K562 (cell line): ENCODE measurements at regions not wholly inside any gene's neighbourhood (a gene's known extent, or its start where the extent isn't known, plus 50 kb on each side); places are given as distances from the start of the nearest gene placed in this dataset.

ENCODE experiments used
- ATAC-seq: fragments of 200-7000 bp; cut with Tn5 transposase; 3 replicates; pipeline ENCODE4 v1.9.1; 2020; ENCODE audit warnings: moderate library complexity
- BruUV-seq: library from RNA; stranded (reverse); fragments of 400-500 nt; replicated peaks from 2 replicates; lab custom pipeline; 2021; lab: Mats Ljungman, UMichigan
- CTCF ChIA-PET: fragments of 300-600 bp; formaldehyde crosslinking; extraction: SDS; loops from one replicate; lab custom pipeline; 2021; ENCODE audit warnings: low intra/inter-chr PET ratio; lab: Yijun Ruan, JAX
- POLR2A ChIA-PET: fragments of 300-600, 350-650 bp; sonication (Branson Sonifier 250); formaldehyde crosslinking; extraction: SDS; loops from one replicate; lab custom pipeline; 2021; ENCODE audit warnings: antibody characterized with exemption, inconsistent platforms; lab: Yijun Ruan, JAX
- DNase-seq, 4 experiments: peaks; one replicate each; pipeline versions ENCODE4 v3.0.0 to v3.0.0-alpha.2; 2011 to 2018; ENCODE audit warnings: low spot score in 3 of 4, mixed read lengths in 3 of 4; ENCODE audit errors: extremely low read depth in 1 of 4
- FAIRE-seq: peaks from 2 replicates; lab custom pipeline; 2011; peaks lifted over from hg19 to GRCh38; lab: Jason Lieb, UNC
- H2AFZ ChIP-seq: 2 replicates; pipeline ENCODE4 v1.6.0; 2011; ENCODE audit warnings: low read depth, low read length, control low read depth, inconsistent platforms
- H3K27ac ChIP-seq: fragments of 200-600 bp; 3 replicates; pipeline ENCODE4 v1.8.0; 2011; ENCODE audit warnings: low read depth, mild to moderate bottlenecking, control low read depth, inconsistent platforms, low read length, moderate library complexity, mixed read lengths; ENCODE audit errors: extremely low read depth
- H3K27me3 ChIP-seq, 2 experiments: fragments of 300-600 bp in 1 of 2; 2 replicates in 1 of 2; 3 replicates in 1 of 2; pipeline versions ENCODE4 v1.6.0 to v1.8.0; 2011; ENCODE audit warnings: inconsistent platforms in 2 of 2, low read length in 2 of 2, mild to moderate bottlenecking in 1 of 2, mixed read lengths in 1 of 2, moderate library complexity in 1 of 2; ENCODE audit not compliant: control insufficient read depth in 2 of 2, insufficient read depth in 2 of 2
- H3K36me3 ChIP-seq: fragments of 300-600 bp; 3 replicates; pipeline ENCODE4 v1.8.0; 2011; ENCODE audit warnings: mild to moderate bottlenecking, low read length, inconsistent platforms; ENCODE audit not compliant: control insufficient read depth, insufficient read depth
- H3K4me1 ChIP-seq, 2 experiments: fragments of 200-600 bp in 1 of 2; replicated peaks in 1 of 2; 2 replicates in 1 of 2; 3 replicates in 1 of 2; pipeline versions ENCODE4 v1.5.1 to v1.8.0; 2011; ENCODE audit warnings: inconsistent platforms in 2 of 2, low read length in 2 of 2, mild to moderate bottlenecking in 1 of 2, mixed read lengths in 1 of 2, moderate library complexity in 1 of 2; ENCODE audit not compliant: control insufficient read depth in 2 of 2, insufficient read depth in 2 of 2
- H3K4me2 ChIP-seq: 2 replicates; pipeline ENCODE4 v1.6.1; 2011; ENCODE audit warnings: low read length, control low read depth, inconsistent platforms, mixed read lengths; ENCODE audit not compliant: insufficient read depth
- H3K4me3 ChIP-seq: fragments of 200-600 bp; sonication (generic), shearing (Covaris generic); 2 replicates; pipeline ENCODE4 v1.5.1; 2016; ENCODE audit warnings: control low read depth, inconsistent platforms
- H3K79me2 ChIP-seq: fragments of 200-600 bp; 3 replicates; pipeline ENCODE4 v1.8.0; 2011; ENCODE audit warnings: low read length, inconsistent platforms; ENCODE audit not compliant: control insufficient read depth, insufficient read depth
- H3K9ac ChIP-seq, 2 experiments: 2 replicates each; pipeline versions ENCODE4 v1.6.0 to v1.6.1; 2011; ENCODE audit warnings: low read depth in 2 of 2, low read length in 2 of 2, control low read depth in 1 of 2, inconsistent platforms in 1 of 2, mild to moderate bottlenecking in 1 of 2, mixed read lengths in 1 of 2; ENCODE audit not compliant: insufficient read depth in 1 of 2
- H3K9me1 ChIP-seq: one replicate; pipeline ENCODE4 v1.6.0; 2011; ENCODE audit warnings: inconsistent platforms, mild to moderate bottlenecking, low read length, moderate library complexity; ENCODE audit not compliant: control insufficient read depth, insufficient read depth
- H3K9me3 ChIP-seq: replicated peaks from 2 replicates; pipeline ENCODE4 v1.5.1; 2011; ENCODE audit warnings: low read depth, low read length, inconsistent platforms; ENCODE audit not compliant: control insufficient read depth, insufficient read depth
- H4K20me1 ChIP-seq: replicated peaks from 2 replicates; pipeline ENCODE4 v1.6.1; 2011; ENCODE audit warnings: low read length, inconsistent platforms, mixed read lengths; ENCODE audit not compliant: control insufficient read depth, insufficient read depth
- EWSR1 ChIP-seq: fragments of 450-650 bp; IDR thresholded peaks from 2 replicates; pipeline ENCODE4 v1.6.1; 2018; ENCODE audit warnings: borderline replicate concordance, mild to moderate bottlenecking, low read depth, moderate library complexity; ENCODE audit not compliant: partially characterized antibody
- HSF4 ChIP-seq: fragments of 250-450 bp; sonication (Bioruptor Pico); IDR thresholded peaks from 2 replicates; pipeline ENCODE4 v2.1.2; 2022; ENCODE audit warnings: mild to moderate bottlenecking, moderate library complexity, borderline replicate concordance
- L3MBTL2 ChIP-seq: fragments of 450-650 bp; IDR thresholded peaks from 2 replicates; pipeline ENCODE4 v1.6.1; 2016; ENCODE audit warnings: mild to moderate bottlenecking, moderate library complexity
- SOX6 ChIP-seq: fragments of 450-650 bp; IDR thresholded peaks from 2 replicates; pipeline ENCODE4 v1.6.1; 2014; ENCODE audit warnings: mild to moderate bottlenecking
- TAL1 ChIP-seq: fragments of 450-650 bp; IDR thresholded peaks from 2 replicates; pipeline ENCODE4 v1.6.1; 2016; ENCODE audit warnings: mild to moderate bottlenecking
- ZFPM2 ChIP-seq: fragments of 250-450 bp; sonication (Bioruptor Pico); IDR thresholded peaks from 2 replicates; pipeline ENCODE4 v1.5.1; 2022; ENCODE audit warnings: mild to moderate bottlenecking
- ZNF274 ChIP-seq: IDR thresholded peaks from 2 replicates; pipeline ENCODE4 v1.6.1; 2011; ENCODE audit warnings: low read depth, mild to moderate bottlenecking, low read length, moderate library complexity, borderline replicate concordance
- ZNF3 ChIP-seq: fragments of 250-450 bp; sonication (Bioruptor Pico); IDR thresholded peaks from 2 replicates; pipeline ENCODE4 v1.5.0; 2021; ENCODE audit warnings: mild to moderate bottlenecking, moderate library complexity
- ZNF589 ChIP-seq: fragments of 200-800 bp; sonication (Bioruptor generic); IDR thresholded peaks from 2 replicates; pipeline ENCODE4 v1.6.1; 2016; ENCODE audit warnings: low read depth, missing genetic modification characterization, missing compliant biosample characterization
- WGBS: fragments of 100-300 bp; shearing (Covaris generic); methylation state at CpG from one replicate; pipeline ENCODE4 v1.1.6; 2016; ENCODE audit warnings: low coverage, mixed read lengths; ENCODE audit not compliant: insufficient coverage; ENCODE audit errors: missing lambda C conversion rate; 5-methylcytosine and 5-hydroxymethylcytosine counted together
- in situ Hi-C: fragments of 300-500 bp; cut with MboI; formaldehyde crosslinking; loops from 4 replicates; pipeline ENCODE4 v1.15.0; 2018; ENCODE audit warnings: inconsistent platforms, mixed read lengths
- intact Hi-C: fragments of 100-400 bp; cut with micrococcal nuclease; formaldehyde crosslinking; loops from 2 replicates; pipeline ENCODE4 v1.14.2; 2022
- TF ChIP-seq, protein P1 (sequence below): sonication (generic); formaldehyde crosslinking; IDR thresholded peaks from 2 replicates; pipeline ENCODE4 v1.8.0; 2022; ENCODE audit warnings: mild to moderate bottlenecking, missing genetic modification reagents

DNA sequence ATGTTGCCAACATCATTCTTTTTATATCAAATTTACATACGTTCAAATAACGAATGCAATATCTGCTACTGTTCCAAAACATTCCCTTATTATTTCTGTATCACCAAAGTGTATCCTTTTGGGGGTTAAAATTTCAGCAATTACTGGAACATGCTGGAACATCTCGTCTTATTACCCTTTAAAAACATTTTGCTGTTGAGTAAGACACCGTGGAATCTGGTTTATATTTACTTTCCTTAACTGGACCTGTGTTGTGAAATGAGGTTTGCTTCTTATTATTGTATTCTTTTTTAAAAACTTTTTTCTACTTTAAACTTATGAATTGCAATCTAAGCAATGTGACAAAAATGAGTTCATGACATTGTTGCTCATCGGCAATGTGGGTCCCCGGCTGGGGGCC lies 87.4 kb upstream of the PTPRM start:
- 3% methylated on average over 6 of the region's 6 CpGs for WGBS
- intact Hi-C loops, result no loop called here
- FAIRE-seq (no peak), DNase-seq (no peak), ATAC-seq (no peak)
- Histone ChIP-seq H3K27me3 (peaks cover 5% of the 10 kb centered on the region in 2 experiments; a peak in 2 of 5 replicates), H3K79me2 (no peaks in the 10 kb centered on the region), H3K4me3 (no peak overlapping the region), H3K9ac (no peak overlapping the region), H3K9me1 (peaks cover 2% of the 10 kb centered on the region), H3K4me1 (no peaks in the 10 kb centered on the region), H3K27ac (no peak overlapping the region), H3K9me3 (no peaks in the 10 kb centered on the region), H2AFZ (no peak overlapping the region), H4K20me1 (no peaks in the 10 kb centered on the region), H3K36me3 (no peaks in the 10 kb centered on the region), H3K4me2 (no peak overlapping the region)
- no TSS peak for BruUV-seq
- TF ChIP-seq ZNF3 (CRISPR knock-in tag), result no peak
- no peak for TF ChIP-seq SOX6
- TF ChIP-seq EWSR1, result no peak
- no peak for TF ChIP-seq L3MBTL2
- TF ChIP-seq ZNF274, result no peak
- TF ChIP-seq, protein P1, sequence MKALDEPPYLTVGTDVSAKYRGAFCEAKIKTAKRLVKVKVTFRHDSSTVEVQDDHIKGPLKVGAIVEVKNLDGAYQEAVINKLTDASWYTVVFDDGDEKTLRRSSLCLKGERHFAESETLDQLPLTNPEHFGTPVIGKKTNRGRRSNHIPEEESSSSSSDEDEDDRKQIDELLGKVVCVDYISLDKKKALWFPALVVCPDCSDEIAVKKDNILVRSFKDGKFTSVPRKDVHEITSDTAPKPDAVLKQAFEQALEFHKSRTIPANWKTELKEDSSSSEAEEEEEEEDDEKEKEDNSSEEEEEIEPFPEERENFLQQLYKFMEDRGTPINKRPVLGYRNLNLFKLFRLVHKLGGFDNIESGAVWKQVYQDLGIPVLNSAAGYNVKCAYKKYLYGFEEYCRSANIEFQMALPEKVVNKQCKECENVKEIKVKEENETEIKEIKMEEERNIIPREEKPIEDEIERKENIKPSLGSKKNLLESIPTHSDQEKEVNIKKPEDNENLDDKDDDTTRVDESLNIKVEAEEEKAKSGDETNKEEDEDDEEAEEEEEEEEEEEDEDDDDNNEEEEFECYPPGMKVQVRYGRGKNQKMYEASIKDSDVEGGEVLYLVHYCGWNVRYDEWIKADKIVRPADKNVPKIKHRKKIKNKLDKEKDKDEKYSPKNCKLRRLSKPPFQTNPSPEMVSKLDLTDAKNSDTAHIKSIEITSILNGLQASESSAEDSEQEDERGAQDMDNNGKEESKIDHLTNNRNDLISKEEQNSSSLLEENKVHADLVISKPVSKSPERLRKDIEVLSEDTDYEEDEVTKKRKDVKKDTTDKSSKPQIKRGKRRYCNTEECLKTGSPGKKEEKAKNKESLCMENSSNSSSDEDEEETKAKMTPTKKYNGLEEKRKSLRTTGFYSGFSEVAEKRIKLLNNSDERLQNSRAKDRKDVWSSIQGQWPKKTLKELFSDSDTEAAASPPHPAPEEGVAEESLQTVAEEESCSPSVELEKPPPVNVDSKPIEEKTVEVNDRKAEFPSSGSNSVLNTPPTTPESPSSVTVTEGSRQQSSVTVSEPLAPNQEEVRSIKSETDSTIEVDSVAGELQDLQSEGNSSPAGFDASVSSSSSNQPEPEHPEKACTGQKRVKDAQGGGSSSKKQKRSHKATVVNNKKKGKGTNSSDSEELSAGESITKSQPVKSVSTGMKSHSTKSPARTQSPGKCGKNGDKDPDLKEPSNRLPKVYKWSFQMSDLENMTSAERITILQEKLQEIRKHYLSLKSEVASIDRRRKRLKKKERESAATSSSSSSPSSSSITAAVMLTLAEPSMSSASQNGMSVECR (CRISPR knock-in tag), result no peak
- no peak for TF ChIP-seq TAL1
- no peak for TF ChIP-seq HSF4
- no peak for TF ChIP-seq ZFPM2 (CRISPR knock-in tag)
- TF ChIP-seq ZNF589, result no peak
- CTCF ChIA-PET, result no interaction called here
- in situ Hi-C loops, result no loop called here
- POLR2A ChIA-PET, result no interaction called here
